Prostate gland (tissue), 2 donors: ENCODE measurements at regions not wholly inside any gene's neighbourhood (a gene's known extent, or its start where the extent isn't known, plus 50 kb on each side); places are given as distances from the start of the nearest gene placed in this dataset.

ENCODE experiments used
- POLR2A ChIP-seq: fragments of 450-650 bp; IDR thresholded peaks from one replicate; pipeline ENCODE4 v1.6.1; 2016; ENCODE audit warnings: antibody characterized with exemption, mild to moderate bottlenecking
- POLR2AphosphoS5 ChIP-seq: sonication (generic); formaldehyde crosslinking; IDR thresholded peaks from one replicate; pipeline ENCODE4 v1.6.1; 2017; ENCODE audit warnings: antibody characterized with exemption
- TF ChIP-seq, protein P1 (sequence below), 4 experiments: fragments of 200-600 bp in 2 of 4; fragments of 450-650 bp in 2 of 4; sonication (generic) in 2 of 4; IDR thresholded peaks; 1 replicate in 3 of 4; 2 replicates in 1 of 4; pipeline ENCODE4 v1.5.1; 2016 to 2019; ENCODE audit warnings: antibody characterized with exemption in 4 of 4, mild to moderate bottlenecking in 2 of 4, moderate library complexity in 2 of 4

DNA sequence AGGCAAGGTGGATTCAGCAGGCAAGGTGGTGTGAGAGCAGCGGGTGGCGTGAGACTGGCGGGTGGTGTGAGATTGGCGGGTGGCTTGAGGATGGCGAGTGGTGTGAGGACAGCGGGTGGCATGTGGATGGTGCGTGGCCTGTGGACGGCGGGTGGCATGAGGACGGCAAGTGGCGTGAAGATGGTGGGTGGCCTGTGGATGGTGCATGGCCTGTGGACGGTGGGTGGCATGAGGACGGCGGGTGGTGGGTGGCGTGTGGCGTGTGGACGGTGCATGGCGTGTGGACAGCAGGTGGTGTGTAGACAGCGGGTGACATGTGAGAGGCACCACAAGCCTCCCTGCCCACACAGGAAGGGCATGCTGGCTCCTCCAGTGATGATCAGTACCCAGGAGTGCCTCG is 186.9 kb upstream of the SALL3 start:
- TF ChIP-seq POLR2A (no peak), POLR2AphosphoS5 (no peak)
- TF ChIP-seq, protein P1, sequence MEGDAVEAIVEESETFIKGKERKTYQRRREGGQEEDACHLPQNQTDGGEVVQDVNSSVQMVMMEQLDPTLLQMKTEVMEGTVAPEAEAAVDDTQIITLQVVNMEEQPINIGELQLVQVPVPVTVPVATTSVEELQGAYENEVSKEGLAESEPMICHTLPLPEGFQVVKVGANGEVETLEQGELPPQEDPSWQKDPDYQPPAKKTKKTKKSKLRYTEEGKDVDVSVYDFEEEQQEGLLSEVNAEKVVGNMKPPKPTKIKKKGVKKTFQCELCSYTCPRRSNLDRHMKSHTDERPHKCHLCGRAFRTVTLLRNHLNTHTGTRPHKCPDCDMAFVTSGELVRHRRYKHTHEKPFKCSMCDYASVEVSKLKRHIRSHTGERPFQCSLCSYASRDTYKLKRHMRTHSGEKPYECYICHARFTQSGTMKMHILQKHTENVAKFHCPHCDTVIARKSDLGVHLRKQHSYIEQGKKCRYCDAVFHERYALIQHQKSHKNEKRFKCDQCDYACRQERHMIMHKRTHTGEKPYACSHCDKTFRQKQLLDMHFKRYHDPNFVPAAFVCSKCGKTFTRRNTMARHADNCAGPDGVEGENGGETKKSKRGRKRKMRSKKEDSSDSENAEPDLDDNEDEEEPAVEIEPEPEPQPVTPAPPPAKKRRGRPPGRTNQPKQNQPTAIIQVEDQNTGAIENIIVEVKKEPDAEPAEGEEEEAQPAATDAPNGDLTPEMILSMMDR (IDR thresholded peaks at IDR 0.05): no peak
